ENCODE measurements at regions not wholly inside any gene's neighbourhood (a gene's known extent, or its start where the extent isn't known, plus 50 kb on each side); places are given as distances from the start of the nearest gene placed in this dataset.

DNA sequence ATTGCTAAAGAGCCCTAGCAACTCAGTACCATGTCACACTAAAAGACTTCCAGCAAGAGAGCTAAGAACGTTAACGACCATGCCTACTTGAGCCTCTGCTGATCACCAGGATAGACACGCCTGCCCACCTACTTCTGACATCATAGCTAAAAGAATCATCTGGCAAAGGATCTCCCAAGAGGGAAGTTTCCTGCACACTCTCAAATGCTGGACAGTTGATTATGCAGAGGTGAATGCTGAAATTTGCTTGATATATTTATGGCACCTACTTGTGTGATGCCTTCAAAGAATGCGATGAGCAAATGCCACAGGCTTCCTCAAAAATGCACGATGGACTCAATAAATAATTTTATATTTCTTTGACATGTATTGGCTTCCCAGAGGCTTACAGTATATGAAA lies 113.6 kb downstream of the GALC start:
- DNase-seq (ENCODE audit: low spot score): no peak

DNA sequence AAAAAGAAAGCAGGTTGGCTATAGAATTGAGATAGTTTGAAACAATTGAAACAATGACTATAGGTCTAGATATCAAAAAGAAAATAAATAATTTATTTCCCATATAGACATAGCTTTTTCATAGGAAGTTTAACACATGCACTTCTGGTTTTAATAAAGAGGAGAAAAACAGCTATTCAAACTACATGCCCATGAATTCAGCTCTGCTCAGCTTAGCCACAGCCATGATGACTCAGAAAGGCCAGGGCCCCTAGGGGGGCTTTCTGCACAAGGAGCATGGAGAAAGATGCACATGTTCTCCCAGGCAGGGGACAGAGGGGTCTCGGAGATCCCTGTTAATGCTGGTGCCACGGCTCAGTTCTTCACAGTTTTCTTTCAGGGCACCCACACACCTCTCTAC lies 114.0 kb downstream of the GALC start:
- DNase-seq (ENCODE audit: low spot score): no peak

DNA sequence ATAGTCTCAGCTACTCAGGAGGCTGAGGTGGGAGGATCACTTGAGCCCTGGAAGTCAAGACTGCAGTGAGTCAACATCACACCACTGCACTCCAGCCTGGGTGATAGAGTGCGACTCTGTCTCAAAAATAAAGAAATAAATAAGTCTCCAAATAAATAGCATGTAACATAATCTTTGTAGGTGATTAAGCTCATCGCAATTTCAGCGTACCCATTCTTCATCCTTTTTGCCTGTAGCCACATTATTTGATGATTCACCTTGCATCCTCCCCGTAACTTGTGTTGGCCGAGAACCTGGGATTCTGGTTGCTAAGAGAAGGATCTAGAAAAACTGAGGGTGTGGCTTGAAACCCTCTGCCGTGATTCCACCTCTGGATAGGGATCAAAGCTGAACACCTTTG lies 115.1 kb downstream of the GALC start:
- DNase-seq (ENCODE audit: low spot score): no peak

DNA sequence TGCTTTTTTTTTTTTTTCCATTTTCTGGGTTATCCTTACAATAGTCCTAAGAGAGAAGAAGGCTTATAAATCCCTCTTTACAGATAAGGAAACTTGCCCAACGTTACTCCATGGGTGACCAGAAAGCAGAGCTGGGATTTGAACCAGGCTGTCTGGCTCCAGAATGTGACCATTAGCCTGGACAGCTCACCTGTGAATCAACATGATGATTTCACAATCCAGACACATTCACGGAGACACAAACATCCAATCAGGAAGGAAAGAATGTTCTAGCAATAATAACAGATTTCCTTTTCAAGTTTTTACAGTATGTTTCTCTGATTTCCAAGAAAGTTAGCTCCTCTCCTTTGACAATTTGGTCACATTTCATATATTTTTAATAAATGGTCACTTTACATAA lies 118.3 kb downstream of the GALC start:
- DNase-seq (ENCODE audit: low spot score): no peak

DNA sequence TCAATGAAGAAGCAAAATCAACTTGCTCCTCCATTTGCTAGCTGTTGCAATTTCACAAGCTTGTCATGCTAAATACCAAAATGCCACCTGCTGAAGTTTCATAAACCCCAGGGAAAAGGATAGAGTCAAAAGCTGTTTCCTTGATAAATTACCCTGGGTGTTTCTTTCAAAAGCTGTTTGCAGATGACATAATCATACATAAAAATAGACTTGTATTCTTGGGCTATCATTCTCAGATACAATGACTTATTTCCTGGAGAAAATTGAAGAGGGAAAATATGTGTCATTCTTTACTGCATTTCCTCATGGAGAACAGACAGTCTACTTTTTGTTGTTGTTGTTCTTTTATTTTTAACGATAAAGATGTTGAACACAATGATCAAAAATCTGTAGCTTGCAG lies 119.2 kb downstream of the GALC start:
- DNase-seq (ENCODE audit: low spot score): no peak

DNA sequence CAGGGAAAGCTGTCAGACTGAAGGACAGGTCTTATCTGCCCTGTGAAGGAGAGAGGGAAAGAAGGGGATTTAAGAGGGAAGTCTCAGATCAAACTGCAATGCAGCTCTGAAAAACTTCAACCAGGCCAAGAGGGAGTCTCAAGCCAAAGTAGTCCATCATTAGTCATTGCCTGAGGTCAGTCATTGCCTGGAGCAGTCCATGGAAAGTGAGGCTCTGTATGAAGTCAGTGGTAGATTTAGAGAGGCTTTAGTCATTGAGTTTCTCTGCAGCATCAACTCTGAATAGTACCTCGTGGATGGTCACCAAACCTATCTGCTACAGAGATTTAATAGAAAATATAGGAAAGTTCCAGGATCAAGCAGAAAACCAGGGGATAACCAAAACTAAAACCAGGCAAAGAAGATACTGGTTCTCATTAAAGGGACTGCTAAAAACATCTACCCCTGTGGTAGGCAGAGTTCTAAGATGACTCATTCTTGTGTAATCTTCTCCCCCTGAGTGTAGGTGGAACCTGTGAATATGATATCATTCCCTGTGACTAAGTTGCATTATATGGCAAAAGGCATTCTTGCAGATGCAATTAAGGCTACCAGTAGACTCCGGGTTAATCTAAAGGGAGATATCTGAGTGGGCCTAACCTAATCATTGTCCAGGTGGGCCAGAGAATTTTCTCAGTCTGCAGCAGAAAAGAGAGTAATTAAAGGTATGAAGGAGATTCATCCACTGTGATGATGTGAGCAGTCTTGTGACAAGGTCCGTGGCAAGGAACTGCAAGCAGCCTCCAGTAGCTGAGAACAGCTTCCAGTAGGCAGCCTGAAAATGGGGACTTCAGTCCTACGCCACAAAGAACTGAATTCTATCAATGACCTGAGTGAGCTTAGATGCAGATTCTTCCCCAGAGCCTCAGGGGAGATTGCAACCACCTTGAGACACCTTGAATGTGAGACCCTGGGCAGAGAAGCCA lies 123.1 kb downstream of the GALC start:
- peak; percentile 51 for DNase-seq (ENCODE audit: low spot score)

DNA sequence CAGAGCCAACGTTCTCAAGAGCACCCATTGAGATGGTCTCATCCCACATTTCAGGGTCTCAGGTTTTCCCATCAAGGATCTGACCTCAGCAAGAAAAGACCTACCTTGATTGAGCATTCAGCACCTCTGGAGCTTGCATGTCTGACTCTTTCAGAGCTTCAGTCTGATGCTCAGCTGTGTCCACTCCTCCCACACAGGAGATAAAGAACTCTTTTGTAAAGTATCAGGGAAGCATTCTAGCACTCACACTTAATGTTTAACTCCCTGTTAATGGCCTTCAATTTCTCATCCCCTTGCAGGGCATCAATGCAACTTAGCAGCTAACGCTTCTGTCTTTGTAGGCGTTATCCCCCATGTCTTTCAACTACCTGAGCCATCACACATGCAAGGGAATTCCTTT lies 124.1 kb downstream of the GALC start:
- no peak for DNase-seq (ENCODE audit: low spot score)

DNA sequence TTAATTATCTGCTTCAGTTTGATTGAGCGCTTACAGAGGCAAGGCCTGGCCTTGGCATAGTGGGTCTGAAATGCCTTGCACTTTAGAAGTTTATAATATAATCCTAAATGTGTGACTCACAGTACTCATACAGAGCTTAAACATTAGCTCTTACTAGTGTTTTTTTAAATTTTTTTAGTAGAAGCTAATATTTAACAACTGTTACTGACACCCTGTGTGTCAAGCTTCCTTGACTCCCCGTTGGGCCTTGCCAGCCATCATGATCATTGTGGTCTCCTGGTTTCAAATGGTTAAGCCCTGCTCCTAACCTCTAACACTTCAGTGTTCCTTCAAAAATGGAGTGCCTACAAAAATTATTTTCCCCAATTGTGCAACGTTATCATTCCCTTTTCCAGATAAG lies 126.9 kb downstream of the GALC start:
- DNase-seq (ENCODE audit: low spot score): no peak

DNA sequence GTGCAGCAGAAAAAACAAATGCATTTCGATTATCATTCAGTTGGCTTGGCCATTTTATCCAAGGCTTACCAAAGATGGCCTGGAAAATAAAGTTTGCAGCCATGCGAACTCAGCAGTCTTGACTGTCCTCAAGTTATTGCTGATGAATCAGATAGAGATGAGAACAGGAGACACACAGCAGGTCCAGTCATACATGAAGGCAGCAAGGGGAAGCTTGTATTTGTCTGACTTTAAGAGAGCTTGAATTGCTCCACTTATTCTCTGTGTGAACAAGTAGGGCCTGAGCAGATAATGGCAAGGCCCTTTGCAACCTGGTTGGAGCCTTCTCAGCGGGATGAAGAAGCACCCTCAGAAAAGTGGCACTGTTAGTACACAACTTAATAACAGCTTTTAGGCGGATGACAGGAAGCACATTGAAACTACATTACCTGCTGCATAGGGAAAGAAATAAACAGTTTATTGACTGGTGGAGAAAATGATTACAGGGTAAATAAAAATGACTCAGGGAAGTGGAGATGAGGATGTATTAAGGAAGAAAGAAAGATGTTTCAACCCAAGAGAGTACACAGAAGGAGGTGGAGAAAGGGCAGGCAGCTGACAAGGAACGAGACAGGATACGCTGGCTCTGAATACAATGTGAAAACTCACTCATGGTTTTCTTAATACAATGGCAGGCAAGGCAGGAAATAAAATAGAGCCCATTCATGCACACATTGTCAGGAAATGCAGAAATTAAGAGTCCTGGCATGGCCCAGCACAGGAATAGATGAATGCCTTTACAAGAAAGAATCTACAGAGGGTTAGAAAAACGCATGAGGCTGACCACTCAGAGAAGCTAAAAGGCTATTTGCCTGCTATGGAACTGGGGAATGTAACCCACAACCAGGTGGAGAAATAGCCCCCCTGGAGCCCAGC lies 128.4 kb downstream of the GALC start:
- no peak for DNase-seq (ENCODE audit: low spot score)

DNA sequence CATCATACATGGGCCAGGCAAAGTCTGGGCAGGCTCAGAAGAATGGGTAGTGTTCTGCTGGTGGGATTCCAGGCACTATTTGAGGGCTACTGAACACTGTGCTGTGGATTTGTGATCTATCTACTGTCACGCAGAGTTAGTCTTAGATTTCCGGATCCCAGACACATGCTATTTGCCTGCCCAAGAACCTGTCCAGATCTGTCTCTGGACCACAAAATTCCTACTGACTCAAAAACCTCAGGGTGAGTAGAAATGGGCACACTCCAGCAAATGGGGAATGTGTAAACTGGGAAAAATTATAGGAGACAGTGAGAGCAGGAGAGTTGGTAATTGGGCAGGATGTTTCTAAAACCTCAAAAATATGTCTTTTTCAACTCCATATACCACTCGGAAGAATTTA lies 129.9 kb downstream of the GALC start:
- no peak for DNase-seq (ENCODE audit: low spot score)

DNA sequence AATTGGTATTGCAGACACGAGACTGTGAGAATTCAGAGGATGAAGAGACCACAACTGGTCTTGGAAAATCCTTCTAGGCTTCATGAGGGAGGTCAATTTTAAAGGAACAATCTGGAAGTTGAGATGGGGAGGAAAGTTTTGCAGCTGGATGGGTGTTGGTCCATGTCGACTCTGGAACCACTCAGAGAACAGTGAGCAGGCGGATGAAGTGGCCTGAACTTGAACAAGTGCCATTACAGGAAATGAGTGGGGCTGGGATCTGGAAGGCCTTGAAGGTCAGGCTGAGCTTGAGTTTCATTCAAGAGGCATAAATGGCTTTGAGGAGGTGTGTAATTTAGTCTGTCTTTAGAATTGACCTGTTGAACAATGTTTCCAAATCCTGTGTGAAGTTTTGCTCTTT lies 140.9 kb downstream of the GALC start:
- no peak for DNase-seq (ENCODE audit: low spot score)

DNA sequence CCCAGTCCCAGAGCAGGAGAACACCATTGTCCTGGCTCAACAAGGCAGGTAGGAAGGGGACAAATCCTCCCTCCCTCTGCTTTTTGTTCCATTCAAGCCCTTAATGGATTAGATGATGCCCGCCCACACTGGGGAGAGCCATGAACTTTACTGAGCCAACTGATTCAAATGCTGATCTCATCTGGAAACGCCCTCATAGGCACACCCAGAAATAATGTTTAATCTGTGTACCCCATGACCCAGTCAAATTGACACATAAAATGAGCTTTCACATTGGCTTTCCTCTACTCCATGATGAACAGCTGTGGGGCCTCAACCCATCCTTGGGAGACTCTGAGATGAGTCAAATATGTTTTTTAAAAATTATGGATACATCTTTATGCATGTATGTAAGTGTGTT lies 141.8 kb downstream of the GALC start:
- DNase-seq (ENCODE audit: low spot score): no peak

DNA sequence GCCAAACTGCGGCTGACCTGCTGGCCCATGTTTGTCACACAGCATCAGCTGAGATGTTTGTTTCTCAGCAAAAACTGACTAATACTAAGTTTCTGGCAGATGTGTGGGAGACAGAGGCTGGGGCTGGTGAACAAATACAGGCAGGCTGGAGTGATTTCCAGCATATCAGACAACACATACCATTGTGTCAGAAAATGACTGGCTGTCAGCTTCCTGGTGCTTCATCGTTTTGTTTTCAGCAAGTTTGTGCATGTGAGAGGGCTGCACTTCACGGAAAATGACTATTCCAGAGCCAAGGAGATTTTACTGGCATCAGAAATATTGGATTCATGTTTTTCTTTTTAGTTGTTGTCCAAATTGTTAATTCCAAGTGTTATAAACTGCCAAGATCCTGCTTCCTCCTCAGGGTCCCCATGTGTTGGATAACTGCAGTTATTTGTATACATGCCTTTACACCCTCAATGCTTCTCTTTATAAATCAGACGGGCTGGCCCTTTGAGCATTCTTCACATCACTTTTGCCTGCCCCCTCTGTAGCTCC lies 145.7 kb downstream of the GALC start:
- DNase-seq (ENCODE audit: low spot score): no peak

DNA sequence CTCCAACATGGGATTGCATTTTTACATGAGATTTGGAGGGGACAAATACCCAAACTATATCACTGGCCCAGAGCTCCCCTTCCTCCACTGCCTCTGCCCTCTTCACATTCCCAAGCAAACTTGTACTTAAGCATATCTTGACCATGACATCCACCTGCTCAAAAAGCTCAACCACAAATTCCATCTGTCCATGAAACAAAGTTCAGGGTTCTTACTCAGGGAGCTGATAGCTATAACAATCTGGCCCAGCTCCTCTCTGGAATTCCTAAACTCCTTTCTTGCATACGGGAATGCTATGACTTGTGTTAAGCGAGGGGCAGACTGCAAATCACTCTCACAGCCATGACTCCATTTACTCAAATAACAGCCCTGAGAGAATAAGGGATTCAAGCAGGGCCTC lies 152.1 kb downstream of the GALC start:
- DNase-seq (ENCODE audit: low spot score): no peak

DNA sequence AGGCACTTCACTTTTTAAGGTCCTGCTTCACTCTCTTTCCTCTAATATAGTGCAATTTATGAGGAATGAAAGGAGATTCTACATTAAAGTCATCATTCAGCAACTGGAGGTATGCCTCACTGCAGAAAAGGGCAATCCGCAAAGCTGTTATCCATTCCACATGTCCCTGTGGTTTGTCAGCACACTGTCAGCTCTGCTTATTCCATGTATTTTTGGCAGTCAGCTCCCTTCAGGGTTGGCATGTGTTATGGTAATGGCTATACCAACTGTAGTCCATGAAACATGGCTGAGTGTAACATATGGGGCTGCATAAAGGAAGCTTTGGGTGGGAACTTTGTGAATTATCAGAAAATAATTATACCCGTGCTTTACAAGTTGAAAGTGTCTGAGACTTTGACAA lies 154.1 kb downstream of the GALC start:
- DNase-seq (ENCODE audit: low spot score): no peak

DNA sequence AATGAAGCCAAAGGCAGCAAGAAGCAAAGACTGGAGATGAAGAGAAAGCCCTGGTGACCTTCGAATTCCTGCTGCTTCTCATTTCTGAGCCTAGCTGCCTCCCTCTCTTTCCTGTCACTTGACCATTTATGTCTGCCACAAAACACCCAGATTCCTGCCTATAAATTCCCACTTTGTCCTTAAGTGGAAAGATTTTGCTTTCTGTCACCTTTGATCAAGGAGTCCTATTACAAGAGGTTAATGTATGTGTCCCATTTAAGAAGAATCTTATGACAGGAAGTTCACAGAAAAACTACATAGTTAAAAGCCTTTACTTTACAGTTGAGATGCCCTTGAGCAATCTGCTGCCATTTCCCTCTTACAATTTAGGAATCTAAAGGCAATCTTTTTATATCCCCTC lies 155.7 kb downstream of the GALC start:
- no peak for DNase-seq (ENCODE audit: low spot score)

DNA sequence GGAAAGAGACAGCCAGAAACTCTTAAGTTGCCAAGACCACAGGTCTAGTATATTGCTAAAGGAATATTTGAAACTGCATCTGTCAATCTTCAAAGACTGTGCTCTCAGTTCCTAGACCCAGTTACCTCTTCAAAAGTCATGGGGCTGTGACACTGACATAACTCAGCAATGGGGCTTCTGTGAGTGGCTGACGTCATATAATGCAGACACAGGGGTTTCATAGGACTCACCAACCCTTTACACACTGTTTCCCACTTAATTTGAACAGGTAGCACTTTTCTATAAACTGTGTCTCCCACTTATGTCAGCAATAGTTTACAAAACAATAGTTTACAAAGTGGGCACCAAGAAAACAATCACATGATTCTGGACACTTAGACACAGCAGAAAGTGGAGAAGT lies 158.4 kb downstream of the GALC start:
- DNase-seq (ENCODE audit: low spot score): no peak

DNA sequence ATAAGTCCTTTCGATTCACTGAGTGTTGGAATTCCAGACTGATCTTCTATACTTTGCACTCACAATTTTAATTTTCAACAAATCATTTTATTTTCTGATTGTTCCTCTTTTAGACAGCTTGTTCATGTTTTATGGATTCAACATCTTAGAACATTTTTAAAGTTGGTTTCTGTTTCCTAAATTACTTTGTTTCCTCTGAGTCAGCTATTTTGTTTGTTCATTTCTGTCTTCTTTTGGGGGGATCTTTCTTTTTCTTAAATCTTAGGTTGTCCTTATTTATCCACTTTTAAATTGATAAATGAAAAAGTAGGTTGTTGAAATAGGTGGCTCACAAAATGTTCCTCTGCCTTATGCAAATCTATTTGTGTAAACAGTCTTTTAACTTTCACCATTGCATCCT lies 160.0 kb downstream of the GALC start:
- DNase-seq (ENCODE audit: low spot score): no peak

DNA sequence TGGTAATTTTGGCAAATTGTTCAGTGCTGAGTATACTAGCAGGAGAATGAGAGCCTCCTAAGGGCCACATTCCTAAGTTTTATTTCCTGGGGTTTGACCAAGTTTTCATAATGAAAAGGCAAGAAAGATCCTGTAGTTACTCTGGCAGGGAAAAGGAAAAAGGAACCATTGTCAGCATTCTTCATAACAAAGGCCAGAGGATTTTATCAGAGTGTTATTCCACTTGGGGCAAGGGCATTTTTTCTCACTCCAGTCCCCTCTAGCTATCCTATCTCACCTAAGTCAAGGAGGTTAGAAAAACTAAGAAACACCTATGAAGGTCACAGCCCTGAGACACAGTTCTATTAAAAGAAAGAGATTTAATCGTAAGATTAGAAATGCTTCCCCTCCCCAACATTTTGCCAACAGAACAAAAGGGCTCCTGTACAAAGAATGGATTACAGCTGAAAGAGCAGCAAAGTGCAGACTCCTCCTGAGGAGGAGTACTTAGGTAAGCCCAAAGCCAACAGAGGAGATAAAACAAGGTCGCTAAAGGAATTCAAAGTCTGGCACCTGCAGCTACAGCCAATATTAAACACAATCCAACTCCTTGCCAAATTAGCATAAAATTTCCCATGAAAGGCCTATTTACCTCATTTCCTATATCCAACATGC lies 162.4 kb downstream of the GALC start:
- no peak for DNase-seq (ENCODE audit: low spot score)

DNA sequence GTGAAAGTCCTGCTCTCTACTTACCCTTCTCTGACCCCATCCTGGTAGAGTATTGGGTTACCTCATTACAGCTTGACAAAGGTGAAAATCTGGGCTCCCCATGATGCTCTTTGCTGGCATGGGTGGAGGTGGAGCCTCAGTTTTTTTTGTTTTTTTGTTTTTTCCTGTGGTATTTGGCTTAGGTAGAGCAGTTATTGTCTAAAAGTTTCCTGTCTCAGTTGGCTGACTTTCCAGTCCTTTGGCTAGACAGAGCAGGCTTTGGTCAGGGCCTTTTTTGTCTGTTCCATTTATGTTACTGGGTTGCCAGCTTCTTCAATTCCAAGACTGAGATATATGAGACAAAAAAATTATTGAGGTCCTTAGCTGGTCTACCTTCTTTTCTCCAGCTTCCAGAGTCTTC lies 163.4 kb downstream of the GALC start:
- DNase-seq (ENCODE audit: low spot score): no peak

DNA sequence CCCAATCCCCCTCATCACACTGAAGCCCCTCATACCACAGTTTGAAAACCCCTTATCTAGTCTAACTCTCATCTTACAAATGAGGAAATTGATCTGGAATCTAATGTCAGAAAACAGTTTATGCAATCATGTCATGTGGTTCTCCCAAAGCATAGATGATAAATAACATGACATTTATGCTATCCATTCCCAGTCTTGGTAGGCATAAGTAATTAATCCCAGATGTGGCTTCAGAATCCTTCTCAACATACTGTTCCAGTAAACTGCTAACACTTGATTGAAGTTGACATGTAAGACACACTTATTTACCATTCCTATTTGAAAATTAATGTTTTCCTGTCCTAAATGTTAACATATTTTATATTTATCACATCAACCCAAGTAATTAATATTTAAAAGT lies 168.7 kb downstream of the GALC start:
- peak; percentile 8 for DNase-seq (ENCODE audit: low spot score)

DNA sequence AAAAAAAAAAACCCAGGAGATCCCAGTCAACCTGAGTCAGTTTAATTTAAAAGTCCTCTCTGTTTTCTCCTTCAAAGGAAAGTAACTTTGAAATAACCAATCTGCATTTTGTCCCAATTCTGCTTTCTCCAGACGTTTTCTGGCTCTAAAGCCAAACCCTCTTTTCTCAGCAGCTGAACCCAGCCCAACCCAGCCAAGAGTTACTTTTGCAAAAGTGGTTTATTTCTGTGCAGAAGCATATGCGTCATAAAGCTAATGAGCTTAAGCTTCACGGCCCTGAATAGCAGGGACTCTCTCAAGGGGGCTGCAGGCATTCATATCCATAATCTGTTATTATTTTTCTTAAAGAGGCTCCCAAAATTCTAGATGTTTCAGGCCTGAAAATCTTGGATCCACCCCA lies 176.6 kb downstream of the GALC start:
- DNase-seq (ENCODE audit: low spot score): no peak
